LNCAP (cell line): ENCODE measurements at regions not wholly inside any gene's neighbourhood (a gene's known extent, or its start where the extent isn't known, plus 50 kb on each side); places are given as distances from the start of the nearest gene placed in this dataset.

Experiments used
- TF ChIP-seq, protein P1 (sequence below): fragments of 450-650 bp; IDR thresholded peaks from 2 replicates; pipeline ENCODE4 v1.5.1; 2017; ENCODE audit warnings: mild to moderate bottlenecking

DNA sequence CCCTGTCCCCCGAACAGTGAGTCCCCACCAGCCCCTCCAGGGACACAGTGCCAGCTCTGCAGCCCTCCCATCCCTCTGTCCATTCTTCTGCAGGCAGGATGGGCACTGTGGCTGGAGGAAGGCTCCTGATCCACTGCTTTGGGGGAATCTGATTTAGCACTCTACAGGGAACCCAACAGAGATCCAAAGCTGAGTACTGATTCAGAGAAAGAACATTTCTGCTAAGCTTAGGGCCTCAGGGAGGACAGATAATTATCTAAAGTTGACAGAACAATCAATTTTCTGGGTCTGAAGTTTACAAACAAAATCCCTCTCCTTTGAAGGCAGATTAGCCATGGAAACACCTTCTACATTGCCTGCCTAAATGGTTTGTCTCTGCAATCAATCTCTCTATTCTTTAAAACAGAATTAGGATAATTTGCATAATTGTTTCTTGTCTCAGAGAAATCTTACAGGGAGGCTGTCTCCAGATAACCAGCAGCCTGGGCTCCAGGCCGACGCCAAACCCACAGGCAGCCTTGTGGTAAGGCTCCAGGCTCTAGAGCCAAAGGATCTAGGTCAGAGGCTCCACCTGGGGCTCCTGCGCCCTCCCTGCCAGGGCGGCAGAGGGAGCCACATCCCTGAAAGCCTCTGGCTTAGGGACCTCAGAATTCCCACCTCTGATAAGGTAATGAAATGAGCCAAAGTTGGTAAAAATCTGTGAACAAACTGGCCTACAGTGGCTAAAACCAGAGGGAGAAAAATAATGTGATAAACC is 152.2 kb upstream of the FAM20C start:
- TF ChIP-seq, protein P1, sequence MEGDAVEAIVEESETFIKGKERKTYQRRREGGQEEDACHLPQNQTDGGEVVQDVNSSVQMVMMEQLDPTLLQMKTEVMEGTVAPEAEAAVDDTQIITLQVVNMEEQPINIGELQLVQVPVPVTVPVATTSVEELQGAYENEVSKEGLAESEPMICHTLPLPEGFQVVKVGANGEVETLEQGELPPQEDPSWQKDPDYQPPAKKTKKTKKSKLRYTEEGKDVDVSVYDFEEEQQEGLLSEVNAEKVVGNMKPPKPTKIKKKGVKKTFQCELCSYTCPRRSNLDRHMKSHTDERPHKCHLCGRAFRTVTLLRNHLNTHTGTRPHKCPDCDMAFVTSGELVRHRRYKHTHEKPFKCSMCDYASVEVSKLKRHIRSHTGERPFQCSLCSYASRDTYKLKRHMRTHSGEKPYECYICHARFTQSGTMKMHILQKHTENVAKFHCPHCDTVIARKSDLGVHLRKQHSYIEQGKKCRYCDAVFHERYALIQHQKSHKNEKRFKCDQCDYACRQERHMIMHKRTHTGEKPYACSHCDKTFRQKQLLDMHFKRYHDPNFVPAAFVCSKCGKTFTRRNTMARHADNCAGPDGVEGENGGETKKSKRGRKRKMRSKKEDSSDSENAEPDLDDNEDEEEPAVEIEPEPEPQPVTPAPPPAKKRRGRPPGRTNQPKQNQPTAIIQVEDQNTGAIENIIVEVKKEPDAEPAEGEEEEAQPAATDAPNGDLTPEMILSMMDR, result peak; percentile 34; the same call in 1 of the 2 replicates

DNA sequence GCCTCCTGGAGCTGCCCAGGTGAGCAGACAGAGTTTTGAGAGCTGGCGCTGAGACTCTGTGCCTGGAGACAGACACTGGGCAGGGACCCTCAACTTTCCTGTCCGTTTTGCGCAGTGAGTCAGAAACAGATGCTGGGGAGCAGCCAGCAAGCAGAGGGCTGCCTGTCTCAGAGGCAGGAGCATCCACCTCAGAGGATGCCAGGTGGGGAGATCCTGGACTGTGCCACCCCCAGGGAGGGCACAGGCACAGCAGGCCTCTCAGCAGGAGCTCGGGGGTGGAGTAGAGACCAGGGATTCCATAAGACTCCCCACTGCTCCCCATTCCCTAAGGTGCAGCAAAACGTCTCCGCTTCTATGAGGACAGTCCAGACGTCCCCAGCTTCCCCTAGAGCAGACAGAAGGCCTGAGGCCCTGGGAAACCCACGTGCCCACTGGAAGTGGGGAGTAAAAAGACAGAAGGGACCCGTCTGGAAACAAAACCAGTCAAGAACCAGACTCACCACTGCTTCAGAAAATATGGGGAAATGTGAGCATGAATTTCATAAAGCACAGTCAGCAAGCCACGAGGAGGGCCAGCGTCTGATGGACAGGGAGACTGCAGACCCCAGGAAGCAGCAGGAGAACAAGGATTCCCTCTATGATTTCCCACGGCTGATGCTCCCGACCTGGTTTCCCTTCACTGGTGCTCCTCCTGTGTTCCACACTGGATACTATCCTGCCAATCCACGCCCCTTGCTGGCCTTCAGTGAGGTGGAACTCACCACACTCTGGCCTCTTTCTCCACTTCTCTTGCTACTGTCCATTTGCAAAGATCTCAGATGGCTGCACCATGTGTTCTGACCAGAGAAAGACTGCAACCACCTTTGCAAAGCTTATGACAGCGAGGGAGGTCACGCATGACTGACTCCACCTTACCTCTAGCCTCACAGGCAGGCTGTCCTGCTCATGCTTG is 151.3 kb upstream of the FAM20C start:
- TF ChIP-seq, protein P1, result no peak

DNA sequence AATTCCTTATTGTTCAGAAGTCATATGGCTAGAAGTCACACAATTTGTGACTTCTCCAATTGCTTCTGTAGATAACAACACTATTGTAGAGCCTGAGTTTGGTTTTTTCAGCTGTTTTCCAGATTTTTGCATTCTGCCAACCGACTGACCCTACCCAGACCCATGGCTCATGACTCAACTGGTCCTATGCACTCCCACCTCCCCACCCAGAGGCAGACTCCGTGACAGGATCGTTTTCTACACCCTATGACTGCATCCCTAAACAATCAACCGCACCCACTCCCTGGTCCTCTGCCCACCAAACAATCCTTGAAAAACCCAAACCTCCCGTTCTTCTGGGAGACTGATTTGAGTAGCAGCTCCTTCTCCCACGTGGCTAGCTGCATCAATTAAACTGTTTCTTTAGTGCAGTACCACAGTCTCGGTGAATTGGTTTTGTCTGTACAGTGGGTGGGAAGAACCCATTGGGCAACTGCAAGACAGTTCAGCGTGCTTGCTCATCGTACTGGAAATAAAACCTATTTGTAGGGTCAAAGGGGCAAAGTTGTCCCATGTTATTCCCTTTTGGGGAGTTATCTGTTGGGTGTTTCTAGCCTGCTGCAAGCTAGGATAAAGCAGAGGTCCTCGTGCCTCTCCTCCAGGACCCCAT is 150.3 kb upstream of the FAM20C start:
- TF ChIP-seq, protein P1, result no peak

DNA sequence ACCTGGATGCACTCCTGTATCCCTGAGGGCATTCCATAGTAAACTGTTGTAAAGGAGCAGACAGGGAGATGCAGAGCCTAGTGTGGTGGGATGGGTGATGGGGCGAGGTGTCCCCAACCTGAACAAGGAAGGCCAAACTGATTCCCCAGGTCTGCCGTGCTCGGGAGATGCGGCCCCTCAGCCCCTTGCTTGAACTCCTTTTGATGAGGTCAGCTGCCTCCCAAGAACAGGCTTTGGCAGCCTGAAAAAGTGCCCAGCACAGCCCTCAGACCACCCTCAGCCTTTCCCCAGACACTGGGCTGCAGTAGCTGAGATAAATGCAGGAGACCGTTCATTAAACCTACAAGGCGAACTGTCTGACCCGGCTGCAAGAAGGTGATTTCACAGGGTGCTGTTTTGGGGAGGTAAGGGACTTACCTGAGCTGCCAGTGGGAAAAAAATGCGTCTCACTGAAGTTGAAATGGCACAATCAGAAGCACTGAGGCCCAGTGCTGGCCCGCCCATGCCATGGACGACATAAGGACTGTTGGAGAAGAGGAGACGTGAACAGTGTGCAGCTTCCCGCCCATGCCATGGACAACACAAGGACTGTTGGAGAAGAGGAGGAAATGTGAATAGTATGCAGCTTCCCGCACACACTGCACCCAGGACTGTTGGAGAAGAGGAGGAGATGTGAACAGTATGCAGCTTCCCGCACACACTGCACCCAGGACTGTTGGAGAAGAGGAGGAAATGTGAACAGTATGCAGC is 148.4 kb upstream of the FAM20C start:
- TF ChIP-seq, protein P1, result no peak

DNA sequence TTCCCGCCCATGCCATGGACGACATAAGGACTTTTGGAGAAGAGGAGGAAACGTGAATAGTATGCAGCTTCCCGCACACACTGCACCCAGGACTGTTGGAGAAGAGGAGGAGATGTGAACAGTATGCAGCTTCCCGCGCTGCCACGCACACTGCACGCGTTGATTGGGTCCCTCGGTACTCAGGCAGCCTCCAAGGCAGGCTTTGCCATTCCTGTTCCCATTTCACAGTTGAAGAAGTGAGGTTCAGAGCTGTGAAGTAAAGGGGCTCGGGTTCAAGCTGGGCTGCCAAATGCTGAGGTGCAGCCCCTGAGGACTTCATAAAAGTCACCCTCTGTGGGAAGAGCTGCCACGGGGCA is 147.9 kb upstream of the FAM20C start:
- TF ChIP-seq, protein P1, result no peak

DNA sequence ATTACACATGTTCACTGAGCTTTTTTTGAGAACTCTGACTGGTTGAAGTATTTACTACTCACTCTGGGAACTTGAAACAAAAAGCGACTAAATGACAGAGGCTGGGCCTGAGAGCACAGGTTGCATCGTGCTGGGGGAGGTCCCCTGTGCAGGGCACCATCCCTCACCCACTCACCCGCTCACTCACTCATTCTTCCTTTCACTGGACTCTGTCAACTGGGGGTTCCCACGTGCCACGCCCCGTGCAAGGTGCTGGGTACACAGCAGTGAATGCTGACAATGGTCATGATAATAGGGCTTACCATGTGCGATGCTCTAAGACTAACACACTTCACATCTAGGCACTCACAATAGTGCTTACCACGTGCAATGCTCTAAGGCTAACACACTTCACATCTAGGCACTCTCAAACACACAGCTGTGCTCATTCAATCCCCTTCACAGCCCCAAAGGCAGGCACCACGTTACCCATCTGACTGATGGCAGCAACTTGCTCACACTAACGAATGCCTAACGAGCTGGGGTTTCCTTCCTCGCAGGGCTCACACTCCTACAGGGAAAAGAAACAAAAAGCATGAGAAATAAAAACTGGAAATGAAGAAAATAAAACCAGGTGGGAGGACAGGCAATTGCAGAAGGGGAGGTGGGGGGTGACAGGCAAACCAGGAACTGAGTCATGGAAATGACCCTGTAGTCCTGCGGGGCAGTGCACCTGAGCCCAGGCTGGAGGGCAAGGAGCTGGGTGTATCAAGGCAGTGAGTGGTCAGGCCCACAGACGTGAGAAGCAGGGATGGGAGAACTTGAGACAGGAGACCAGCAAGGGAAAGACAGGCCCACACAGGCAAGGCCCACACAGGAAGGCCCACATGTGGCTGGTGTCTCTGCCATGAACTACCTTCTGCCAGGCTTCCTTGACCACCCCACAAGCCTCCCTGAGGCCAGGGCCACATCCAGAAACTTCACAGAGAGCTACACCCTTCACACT is 147.0 kb upstream of the FAM20C start:
- TF ChIP-seq, protein P1, result no peak
